Activated CD8-positive, alpha-beta T cell treated with anti-CD3 and anti-CD28 coated beads for 36 hours (primary cell): ENCODE measurements at regions not wholly inside any gene's neighbourhood (a gene's known extent, or its start where the extent isn't known, plus 50 kb on each side); places are given as distances from the start of the nearest gene placed in this dataset.
"Not testable (repeated sequence)": the region's sequence is repeated elsewhere in the genome, so short reads cannot be mapped to it uniquely, and the experiment has no call there.

Source experiments
- ATAC-seq: fragments of 200-7000 bp; cut with Tn5 transposase; one replicate; pipeline ENCODE4 v1.10.0; 2021; ENCODE audit warnings: mild to moderate bottlenecking, moderate library complexity
- CTCF ChIA-PET: fragments of 350-600 bp; sonication (Branson Sonifier 250); formaldehyde crosslinking; loops from one replicate; lab custom pipeline; 2021; ENCODE audit warnings: antibody characterized with exemption; lab: Charles Lee
- POLR2A ChIA-PET: fragments of 350-600 bp; sonication (Branson Sonifier 250); formaldehyde crosslinking; loops from one replicate; lab custom pipeline; 2021; ENCODE audit warnings: antibody characterized with exemption; lab: Charles Lee
- DNase-seq: peaks from one replicate; pipeline ENCODE4 v3.0.0-alpha.2; 2020
- H3K27ac Mint-ChIP-seq: one replicate; pipeline ENCODE4 v1.8.0; 2021; ENCODE audit warnings: mild to moderate bottlenecking, mixed read lengths
- H3K27me3 Mint-ChIP-seq: one replicate; pipeline ENCODE4 v1.8.0; 2021; ENCODE audit warnings: mixed read lengths
- H3K36me3 Mint-ChIP-seq: one replicate; pipeline ENCODE4 v1.8.0; 2021; ENCODE audit warnings: low read depth, mixed read lengths
- H3K4me1 Mint-ChIP-seq: one replicate; pipeline ENCODE4 v1.8.0; 2021; ENCODE audit warnings: low read depth, mixed read lengths
- H3K4me3 Mint-ChIP-seq: one replicate; pipeline ENCODE4 v1.8.0; 2021; ENCODE audit warnings: mild to moderate bottlenecking, moderate library complexity, mixed read lengths
- H3K9me3 Mint-ChIP-seq: one replicate; pipeline ENCODE4 v1.8.0; 2021; ENCODE audit warnings: mixed read lengths
- intact Hi-C: fragments of 100-400 bp; cut with micrococcal nuclease; formaldehyde crosslinking; loops from one replicate; pipeline ENCODE4 v1.10.0; 2022
- TF ChIP-seq, protein P1 (sequence below): fragments of 200-600 bp; IDR thresholded peaks from one replicate; pipeline ENCODE4 v1.8.0; 2022; ENCODE audit warnings: antibody characterized with exemption, mild to moderate bottlenecking

- H3K27ac Mint-ChIP-seq = no peak overlapping the region
- peaks cover 7% of the 10 kb centered on the region for H3K9me3 Mint-ChIP-seq
- H3K4me1 Mint-ChIP-seq = no peaks in the 10 kb centered on the region
- ChIA-PET POLR2A (no interaction called here), CTCF (no interaction called here)
- TF ChIP-seq, protein P1, sequence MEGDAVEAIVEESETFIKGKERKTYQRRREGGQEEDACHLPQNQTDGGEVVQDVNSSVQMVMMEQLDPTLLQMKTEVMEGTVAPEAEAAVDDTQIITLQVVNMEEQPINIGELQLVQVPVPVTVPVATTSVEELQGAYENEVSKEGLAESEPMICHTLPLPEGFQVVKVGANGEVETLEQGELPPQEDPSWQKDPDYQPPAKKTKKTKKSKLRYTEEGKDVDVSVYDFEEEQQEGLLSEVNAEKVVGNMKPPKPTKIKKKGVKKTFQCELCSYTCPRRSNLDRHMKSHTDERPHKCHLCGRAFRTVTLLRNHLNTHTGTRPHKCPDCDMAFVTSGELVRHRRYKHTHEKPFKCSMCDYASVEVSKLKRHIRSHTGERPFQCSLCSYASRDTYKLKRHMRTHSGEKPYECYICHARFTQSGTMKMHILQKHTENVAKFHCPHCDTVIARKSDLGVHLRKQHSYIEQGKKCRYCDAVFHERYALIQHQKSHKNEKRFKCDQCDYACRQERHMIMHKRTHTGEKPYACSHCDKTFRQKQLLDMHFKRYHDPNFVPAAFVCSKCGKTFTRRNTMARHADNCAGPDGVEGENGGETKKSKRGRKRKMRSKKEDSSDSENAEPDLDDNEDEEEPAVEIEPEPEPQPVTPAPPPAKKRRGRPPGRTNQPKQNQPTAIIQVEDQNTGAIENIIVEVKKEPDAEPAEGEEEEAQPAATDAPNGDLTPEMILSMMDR = no peak
- ATAC-seq (no peak), DNase-seq (no peak)
- intact Hi-C loops = no loop called here
- H3K4me3 Mint-ChIP-seq = no peak overlapping the region
- H3K36me3 Mint-ChIP-seq = no peaks in the 10 kb centered on the region
- no peaks in the 10 kb centered on the region for H3K27me3 Mint-ChIP-seq
Measured at GRCh38 chr9:18314316-18314715, 159.6 kb upstream of the ADAMTSL1 start.

GRCh38 chr9:18317896-18318295, 156.1 kb upstream of the ADAMTSL1 start:
- ChIA-PET CTCF (no interaction called here), POLR2A (no interaction called here)
- ATAC-seq (no peak), DNase-seq (no peak)
- Mint-ChIP-seq H3K4me3 (no peak overlapping the region), H3K4me1 (no peaks in the 10 kb centered on the region), H3K27me3 (no peaks in the 10 kb centered on the region), H3K9me3 (peaks cover 4% of the 10 kb centered on the region), H3K36me3 (no peaks in the 10 kb centered on the region), H3K27ac (no peak overlapping the region)
- TF ChIP-seq, protein P1 = no peak
- intact Hi-C loops = no loop called here

DNA sequence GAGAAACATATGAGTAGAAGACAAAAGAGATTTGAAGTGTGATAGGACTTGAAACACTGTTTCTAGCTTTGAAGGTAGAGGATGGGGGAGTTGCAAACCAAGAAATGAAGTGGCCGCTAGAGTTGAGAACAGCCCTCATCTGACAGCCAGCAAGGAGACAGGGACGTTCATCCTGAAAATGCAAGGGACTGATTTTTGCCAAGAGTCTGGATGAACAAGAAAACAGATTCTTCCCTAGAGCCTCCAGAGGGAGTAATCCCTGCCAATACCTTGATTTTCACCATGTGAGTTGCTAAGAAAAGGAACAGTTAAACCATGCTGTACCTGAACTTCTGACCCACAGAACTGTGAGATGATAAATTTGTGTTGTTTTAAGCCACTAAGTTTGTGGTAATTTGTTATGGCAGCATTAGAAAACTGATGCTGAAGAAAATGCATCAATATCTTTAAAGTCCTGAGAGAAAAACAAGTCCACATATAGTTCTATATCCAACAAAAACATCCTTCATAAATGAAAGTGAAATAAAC, 154.0 kb upstream of the ADAMTSL1 start:
- H3K27me3 Mint-ChIP-seq = no peaks in the 10 kb centered on the region
- peaks cover 3% of the 10 kb centered on the region for H3K9me3 Mint-ChIP-seq
- intact Hi-C loops = no loop called here
- ChIA-PET CTCF (interaction anchor here (1.1 kb wide), 1 partner anchor 8 kb away, joined by 3 read pairs; no protein-coding TSS in a partner anchor), POLR2A (no interaction called here)
- TF ChIP-seq, protein P1 = no peak
- H3K4me1 Mint-ChIP-seq = no peaks in the 10 kb centered on the region
- no peak overlapping the region for H3K4me3 Mint-ChIP-seq
- no peak overlapping the region for H3K27ac Mint-ChIP-seq
- DNase-seq (no peak), ATAC-seq (no peak)
- H3K36me3 Mint-ChIP-seq = no peaks in the 10 kb centered on the region

DNA sequence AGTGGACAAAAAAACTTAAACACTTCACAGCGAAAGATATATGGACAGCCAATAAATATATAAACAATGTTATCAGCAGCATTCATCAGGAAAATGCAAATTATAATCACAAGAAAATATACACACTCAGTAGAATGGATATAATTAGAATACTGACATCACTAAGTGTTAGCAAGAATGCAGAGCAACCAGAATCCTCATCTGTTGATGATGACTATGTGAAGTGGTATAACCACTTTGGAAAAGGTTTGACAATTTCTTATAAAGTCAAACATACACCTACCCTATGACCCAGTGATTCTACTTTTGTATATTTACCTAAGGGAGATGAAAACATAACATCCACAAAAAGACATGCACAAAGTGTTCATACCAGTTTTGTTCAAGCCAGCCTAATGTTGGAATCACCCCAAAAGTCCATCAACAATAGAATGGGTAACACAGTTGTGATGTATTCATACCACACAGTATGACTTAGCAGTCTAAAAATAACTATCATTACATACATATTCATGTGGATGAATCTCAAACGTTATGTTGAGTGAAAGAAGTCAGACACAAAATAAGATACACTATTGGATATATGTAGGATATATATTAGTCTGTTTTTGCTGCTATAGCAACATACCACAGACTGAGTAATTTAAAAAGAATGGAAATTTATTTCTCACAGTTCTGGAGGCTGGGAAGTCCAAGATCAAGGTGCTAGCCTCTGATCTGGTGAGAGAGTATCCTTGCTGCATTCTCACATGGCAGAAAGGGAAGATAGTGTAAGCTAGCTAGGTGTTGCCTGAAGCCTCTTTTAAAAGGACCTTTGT, 148.8 kb upstream of the ADAMTSL1 start:
- Mint-ChIP-seq H3K4me3 (no peak overlapping the region), H3K4me1 (no peaks in the 10 kb centered on the region), H3K27me3 (peaks cover 2% of the 10 kb centered on the region), H3K36me3 (no peaks in the 10 kb centered on the region), H3K9me3 (no peaks in the 10 kb centered on the region), H3K27ac (no peak overlapping the region)
- TF ChIP-seq, protein P1 = no peak
- intact Hi-C loops = no loop called here
- no peak for ATAC-seq
- ChIA-PET POLR2A (no interaction called here), CTCF (no interaction called here)
- no peak for DNase-seq

- H3K27ac Mint-ChIP-seq, H3K4me1 Mint-ChIP-seq, DNase-seq, CTCF ChIA-PET, ATAC-seq, POLR2A ChIA-PET, H3K9me3 Mint-ChIP-seq, H3K36me3 Mint-ChIP-seq, intact Hi-C loops, H3K27me3 Mint-ChIP-seq, H3K4me3 Mint-ChIP-seq: not testable (repeated sequence)
Measured at GRCh38 chr9:18325746-18326011, 148.3 kb upstream of the ADAMTSL1 start.
